GM12872 (cell line): ENCODE measurements at regions not wholly inside any gene's neighbourhood (a gene's known extent, or its start where the extent isn't known, plus 50 kb on each side); places are given as distances from the start of the nearest gene placed in this dataset.

Experiments
- TF ChIP-seq, protein P1 (sequence below): IDR thresholded peaks from 3 replicates; pipeline ENCODE4 v1.5.1; 2011; ENCODE audit warnings: low read depth, mild to moderate bottlenecking, low read length, moderate library complexity; ENCODE audit not compliant: insufficient read depth

DNA sequence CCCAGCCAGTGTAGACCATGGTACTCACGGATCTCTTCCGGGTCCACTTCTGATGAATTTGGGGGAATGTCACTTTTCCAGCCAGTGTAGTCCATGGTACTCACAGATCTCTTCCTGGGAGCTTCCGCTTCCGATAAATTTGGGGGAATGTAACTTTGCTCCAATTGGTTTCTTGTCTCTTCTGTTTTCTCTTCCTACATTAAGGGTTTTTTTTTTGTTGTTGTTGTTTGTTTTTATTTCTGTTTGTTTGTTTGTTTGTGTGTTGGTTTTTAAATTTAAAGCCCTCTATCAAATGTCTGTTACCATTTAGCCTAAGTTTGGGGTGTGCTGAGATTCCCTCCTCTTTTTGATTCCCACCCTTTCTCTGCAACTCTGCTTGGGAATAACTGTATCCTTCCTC, 475.8 kb upstream of the FZD8 start:
- TF ChIP-seq, protein P1, sequence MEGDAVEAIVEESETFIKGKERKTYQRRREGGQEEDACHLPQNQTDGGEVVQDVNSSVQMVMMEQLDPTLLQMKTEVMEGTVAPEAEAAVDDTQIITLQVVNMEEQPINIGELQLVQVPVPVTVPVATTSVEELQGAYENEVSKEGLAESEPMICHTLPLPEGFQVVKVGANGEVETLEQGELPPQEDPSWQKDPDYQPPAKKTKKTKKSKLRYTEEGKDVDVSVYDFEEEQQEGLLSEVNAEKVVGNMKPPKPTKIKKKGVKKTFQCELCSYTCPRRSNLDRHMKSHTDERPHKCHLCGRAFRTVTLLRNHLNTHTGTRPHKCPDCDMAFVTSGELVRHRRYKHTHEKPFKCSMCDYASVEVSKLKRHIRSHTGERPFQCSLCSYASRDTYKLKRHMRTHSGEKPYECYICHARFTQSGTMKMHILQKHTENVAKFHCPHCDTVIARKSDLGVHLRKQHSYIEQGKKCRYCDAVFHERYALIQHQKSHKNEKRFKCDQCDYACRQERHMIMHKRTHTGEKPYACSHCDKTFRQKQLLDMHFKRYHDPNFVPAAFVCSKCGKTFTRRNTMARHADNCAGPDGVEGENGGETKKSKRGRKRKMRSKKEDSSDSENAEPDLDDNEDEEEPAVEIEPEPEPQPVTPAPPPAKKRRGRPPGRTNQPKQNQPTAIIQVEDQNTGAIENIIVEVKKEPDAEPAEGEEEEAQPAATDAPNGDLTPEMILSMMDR: no peak

DNA sequence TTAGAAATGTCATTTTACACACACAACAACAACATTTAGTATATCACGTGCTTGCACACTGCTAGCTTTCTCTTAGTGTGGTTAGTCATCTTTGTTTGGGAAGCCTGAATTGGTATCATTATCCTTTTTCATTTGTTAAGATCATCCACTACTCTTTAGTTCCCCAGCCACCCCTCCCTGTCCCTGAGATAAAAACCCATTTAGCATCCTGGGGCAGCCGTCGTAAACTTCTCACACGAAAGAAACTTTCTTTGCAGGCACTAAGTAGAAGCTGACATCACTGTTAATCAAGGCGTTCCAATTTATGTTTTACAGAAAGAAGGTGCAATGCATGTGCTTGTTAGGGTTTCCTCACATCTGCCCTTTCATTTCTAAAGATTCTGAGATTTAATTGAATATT, 475.1 kb upstream of the FZD8 start:
- TF ChIP-seq, protein P1: no peak

DNA sequence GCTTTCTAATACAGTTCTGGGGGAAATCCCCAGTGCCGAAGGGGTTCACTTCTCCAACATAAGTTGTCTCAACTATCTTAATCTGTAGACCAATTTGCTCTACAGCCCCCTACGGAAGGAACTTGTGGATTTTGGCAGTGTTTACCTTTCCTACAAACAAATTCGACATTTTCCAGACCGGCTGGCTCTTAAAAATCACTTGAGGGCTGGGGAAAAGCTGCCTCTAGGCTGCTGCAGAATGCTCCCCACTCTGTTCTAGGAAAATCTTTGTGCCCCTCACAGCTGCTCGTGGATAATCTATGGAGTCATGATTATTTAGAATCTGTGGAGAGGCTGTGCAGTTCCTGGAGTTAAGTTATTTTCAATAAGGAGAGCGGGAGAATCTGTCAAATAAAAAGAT, 474.6 kb upstream of the FZD8 start:
- TF ChIP-seq, protein P1: no peak

- TF ChIP-seq, protein P1: no peak
Measured at GRCh38 chr10:36116040-36116439, 473.9 kb upstream of the FZD8 start.

- TF ChIP-seq, protein P1: no peak
Measured at GRCh38 chr10:36115364-36115763, 473.3 kb upstream of the FZD8 start.

DNA sequence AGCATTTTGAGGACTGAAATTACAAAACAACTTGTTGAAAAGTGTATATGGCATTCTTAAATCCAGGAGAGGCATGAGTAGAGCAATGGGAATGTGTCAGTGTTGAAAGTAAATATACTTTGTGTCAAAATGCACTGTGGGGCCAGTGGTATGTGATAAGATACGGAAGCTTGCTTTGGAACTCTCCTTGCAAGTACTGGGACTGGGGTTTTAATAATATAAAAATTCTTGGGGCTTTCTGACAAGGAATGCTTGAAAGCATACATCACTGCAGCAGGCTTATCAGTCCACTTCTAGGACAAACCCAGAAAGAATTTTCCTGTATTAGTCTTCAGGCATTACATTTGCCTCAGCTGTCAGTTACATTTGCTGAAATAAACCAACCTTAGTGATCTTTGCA, 472.8 kb upstream of the FZD8 start:
- TF ChIP-seq, protein P1: no peak

- TF ChIP-seq, protein P1: no peak
Measured at GRCh38 chr10:36114141-36114540, 472.0 kb upstream of the FZD8 start.

- TF ChIP-seq, protein P1: no peak
Measured at GRCh38 chr10:36111676-36112075, 469.6 kb upstream of the FZD8 start.
